ENCODE measurements at regions not wholly inside any gene's neighbourhood (a gene's known extent, or its start where the extent isn't known, plus 50 kb on each side); places are given as distances from the start of the nearest gene placed in this dataset.
"Not testable (repeated sequence)": the region's sequence is repeated elsewhere in the genome, so short reads cannot be mapped to it uniquely, and the experiment has no call there.

DNA sequence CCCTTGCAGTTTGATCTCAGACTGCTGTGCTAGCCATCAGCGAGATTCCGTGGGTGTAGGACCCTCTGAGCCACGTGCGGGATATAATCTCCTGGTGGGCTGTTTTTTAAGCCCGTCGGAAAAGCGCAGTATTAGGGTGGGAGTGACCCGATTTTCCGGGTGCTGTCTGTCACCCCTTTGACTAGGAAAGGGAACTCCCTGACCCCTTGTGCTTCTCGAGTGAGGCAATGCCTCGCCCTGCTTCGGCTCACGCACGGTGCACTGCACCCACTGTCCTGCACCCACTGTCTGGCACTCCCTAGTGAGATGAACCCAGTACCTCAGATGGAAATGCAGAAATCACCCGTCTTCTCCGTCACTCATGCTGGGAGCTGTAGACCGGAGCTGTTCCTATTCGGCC, 728.9 kb upstream of the SPRY2 start:
- TF ChIP-seq MXI1 (IDR thresholded peaks at IDR 0.05; ENCODE audit: borderline replicate concordance, low read depth, low read length); POLR2A (IDR thresholded peaks at IDR 0.05; ENCODE audit: low read depth, low read length); RCOR1 (IDR thresholded peaks at IDR 0.05; ENCODE audit: insufficient replicate concordance, low read length); FOS (IDR thresholded peaks at IDR 0.05; ENCODE audit: low read depth, low read length); RAD21 (IDR thresholded peaks at IDR 0.05; ENCODE audit: low read length); CHD1 (IDR thresholded peaks at IDR 0.05; ENCODE audit: low read depth, low read length); SMC3 (IDR thresholded peaks at IDR 0.05; ENCODE audit: low read depth, low read length): not testable (repeated sequence)
- TF ChIP-seq, protein P1, sequence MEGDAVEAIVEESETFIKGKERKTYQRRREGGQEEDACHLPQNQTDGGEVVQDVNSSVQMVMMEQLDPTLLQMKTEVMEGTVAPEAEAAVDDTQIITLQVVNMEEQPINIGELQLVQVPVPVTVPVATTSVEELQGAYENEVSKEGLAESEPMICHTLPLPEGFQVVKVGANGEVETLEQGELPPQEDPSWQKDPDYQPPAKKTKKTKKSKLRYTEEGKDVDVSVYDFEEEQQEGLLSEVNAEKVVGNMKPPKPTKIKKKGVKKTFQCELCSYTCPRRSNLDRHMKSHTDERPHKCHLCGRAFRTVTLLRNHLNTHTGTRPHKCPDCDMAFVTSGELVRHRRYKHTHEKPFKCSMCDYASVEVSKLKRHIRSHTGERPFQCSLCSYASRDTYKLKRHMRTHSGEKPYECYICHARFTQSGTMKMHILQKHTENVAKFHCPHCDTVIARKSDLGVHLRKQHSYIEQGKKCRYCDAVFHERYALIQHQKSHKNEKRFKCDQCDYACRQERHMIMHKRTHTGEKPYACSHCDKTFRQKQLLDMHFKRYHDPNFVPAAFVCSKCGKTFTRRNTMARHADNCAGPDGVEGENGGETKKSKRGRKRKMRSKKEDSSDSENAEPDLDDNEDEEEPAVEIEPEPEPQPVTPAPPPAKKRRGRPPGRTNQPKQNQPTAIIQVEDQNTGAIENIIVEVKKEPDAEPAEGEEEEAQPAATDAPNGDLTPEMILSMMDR (conservative IDR thresholded peaks at IDR 0.05; ENCODE audit: low read depth, low read length): not testable (repeated sequence)

All from IMR-90 (cell line).